ENCODE measurements at regions not wholly inside any gene's neighbourhood (a gene's known extent, or its start where the extent isn't known, plus 50 kb on each side); places are given as distances from the start of the nearest gene placed in this dataset.
A peak's percentile ranks its signal among the peaks of the same experiment; 100 is the strongest.

DNA sequence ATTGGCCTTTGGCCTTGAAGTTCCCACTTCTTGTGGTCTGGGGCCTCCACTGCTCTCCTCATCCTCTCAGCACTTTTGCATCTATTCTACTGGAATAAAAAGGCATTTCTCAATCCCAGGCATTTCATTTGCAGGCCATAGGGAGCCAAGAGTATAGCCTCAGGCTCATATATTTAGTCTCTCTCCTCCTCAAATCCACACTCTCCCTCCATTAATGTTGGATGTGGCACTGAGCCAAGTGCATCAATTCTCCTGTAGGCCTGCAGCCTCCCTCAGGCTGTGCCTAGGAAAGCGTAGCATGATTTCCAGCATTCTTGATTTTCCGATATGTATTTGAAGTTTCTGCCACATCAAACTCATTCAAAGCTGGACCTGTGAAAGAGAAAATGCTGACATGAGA, 211.5 kb upstream of the CPNE8 start:
- 83 to 95% methylated on average over 1 to 2 of the region's 2 CpGs for WGBS, 2 donors (ENCODE audit: low coverage in 1 of 2)
- intact Hi-C loops (cut with DNase I; ENCODE audit: low total_unique reads) (no loop called here), in situ Hi-C loops (cut with MboI; ENCODE audit: low pct_ligation_motif_present in 1 of 4, low pct_unique_long_range_greater_than_20kb in 1 of 4, low sequenced_read_pairs in 3 of 4) (loop anchor here in 2 of 4 donors (25.0 kb wide), 2 partner anchors 780 to 1005 kb away; no protein-coding TSS in a partner anchor)
- no peak for DNase-seq
- Histone ChIP-seq H3K9me3 (no peaks in the 10 kb centered on the region), H3K36me3 (no peaks in the 10 kb centered on the region), H3K27me3 (no peaks in the 10 kb centered on the region), H3K4me1 (no peaks in the 10 kb centered on the region), H3K4me3 (no peak overlapping the region), H3K27ac (no peak overlapping the region)
- TF ChIP-seq EP300 (IDR thresholded peaks at IDR 0.05; ENCODE audit: low read depth) (no peak), POLR2AphosphoS5 (IDR thresholded peaks at IDR 0.05) (no peak), POLR2A (IDR thresholded peaks at IDR 0.05) (no peak)
- TF ChIP-seq, protein P1, sequence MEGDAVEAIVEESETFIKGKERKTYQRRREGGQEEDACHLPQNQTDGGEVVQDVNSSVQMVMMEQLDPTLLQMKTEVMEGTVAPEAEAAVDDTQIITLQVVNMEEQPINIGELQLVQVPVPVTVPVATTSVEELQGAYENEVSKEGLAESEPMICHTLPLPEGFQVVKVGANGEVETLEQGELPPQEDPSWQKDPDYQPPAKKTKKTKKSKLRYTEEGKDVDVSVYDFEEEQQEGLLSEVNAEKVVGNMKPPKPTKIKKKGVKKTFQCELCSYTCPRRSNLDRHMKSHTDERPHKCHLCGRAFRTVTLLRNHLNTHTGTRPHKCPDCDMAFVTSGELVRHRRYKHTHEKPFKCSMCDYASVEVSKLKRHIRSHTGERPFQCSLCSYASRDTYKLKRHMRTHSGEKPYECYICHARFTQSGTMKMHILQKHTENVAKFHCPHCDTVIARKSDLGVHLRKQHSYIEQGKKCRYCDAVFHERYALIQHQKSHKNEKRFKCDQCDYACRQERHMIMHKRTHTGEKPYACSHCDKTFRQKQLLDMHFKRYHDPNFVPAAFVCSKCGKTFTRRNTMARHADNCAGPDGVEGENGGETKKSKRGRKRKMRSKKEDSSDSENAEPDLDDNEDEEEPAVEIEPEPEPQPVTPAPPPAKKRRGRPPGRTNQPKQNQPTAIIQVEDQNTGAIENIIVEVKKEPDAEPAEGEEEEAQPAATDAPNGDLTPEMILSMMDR (IDR thresholded peaks at IDR 0.05) = no peak

DNA sequence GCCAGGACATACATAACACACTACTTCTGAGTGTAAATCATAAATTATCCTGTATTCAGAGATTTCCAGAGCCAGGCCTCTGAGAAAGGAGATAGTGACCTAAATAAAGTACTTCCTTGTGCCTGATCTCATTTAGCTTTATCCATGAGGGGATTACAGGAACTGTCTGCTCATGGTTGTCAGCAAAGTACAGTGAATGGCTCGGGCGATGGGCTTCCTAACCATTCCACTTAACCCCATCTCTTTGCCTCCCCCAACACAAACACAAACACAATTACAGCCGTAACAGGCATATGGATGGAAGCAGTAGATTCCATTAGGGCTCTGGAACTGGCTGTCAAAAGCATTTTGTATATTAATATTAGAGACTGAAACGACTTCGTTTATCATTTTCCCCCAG, 206.7 kb upstream of the CPNE8 start:
- Histone ChIP-seq H3K9me3 (no peaks in the 10 kb centered on the region), H3K36me3 (no peaks in the 10 kb centered on the region), H3K27me3 (no peaks in the 10 kb centered on the region), H3K27ac (no peak overlapping the region), H3K4me1 (no peaks in the 10 kb centered on the region), H3K4me3 (no peak overlapping the region)
- WGBS, 2 donors (ENCODE audit: low coverage in 1 of 2) = 81 to 84% methylated on average over 5 of the region's 5 CpGs
- DNase-seq = no peak
- TF ChIP-seq POLR2AphosphoS5 (IDR thresholded peaks at IDR 0.05) = no peak
- TF ChIP-seq POLR2A (IDR thresholded peaks at IDR 0.05) = no peak
- no peak for TF ChIP-seq EP300 (IDR thresholded peaks at IDR 0.05; ENCODE audit: low read depth)
- intact Hi-C loops (cut with DNase I; ENCODE audit: low total_unique reads) = no loop called here
- in situ Hi-C loops (cut with MboI; ENCODE audit: low pct_ligation_motif_present in 1 of 4, low pct_unique_long_range_greater_than_20kb in 1 of 4, low sequenced_read_pairs in 3 of 4) = loop anchor here in 2 of 4 donors (25.0 kb wide), 2 partner anchors 775 to 1000 kb away; no protein-coding TSS in a partner anchor

GRCh38 chr12:39105111-39105510, 199.7 kb upstream of the CPNE8 start:
- H3K4me1 ChIP-seq = no peaks in the 10 kb centered on the region
- no peak overlapping the region for H3K4me3 ChIP-seq
- H3K27me3 ChIP-seq = no peaks in the 10 kb centered on the region
- no peaks in the 10 kb centered on the region for H3K36me3 ChIP-seq
- intact Hi-C loops (cut with DNase I; ENCODE audit: low total_unique reads) (loop anchor here (10.0 kb wide), 1 partner anchor 770 kb away; no protein-coding TSS in a partner anchor), in situ Hi-C loops (cut with MboI; ENCODE audit: low pct_ligation_motif_present in 1 of 4, low pct_unique_long_range_greater_than_20kb in 1 of 4, low sequenced_read_pairs in 3 of 4) (loop anchor here (10.0 to 25.0 kb wide), 5 partner anchors 180 to 993 kb away; no protein-coding TSS in a partner anchor)
- no peaks in the 10 kb centered on the region for H3K9me3 ChIP-seq
- no peak for DNase-seq
- TF ChIP-seq, protein P1 (IDR thresholded peaks at IDR 0.05) = no peak
- no peak for TF ChIP-seq EP300 (IDR thresholded peaks at IDR 0.05; ENCODE audit: low read depth)
- no peak for TF ChIP-seq POLR2AphosphoS5 (IDR thresholded peaks at IDR 0.05)
- TF ChIP-seq POLR2A (IDR thresholded peaks at IDR 0.05) = no peak
- H3K27ac ChIP-seq = no peak overlapping the region

GRCh38 chr12:39103552-39104165, 198.3 kb upstream of the CPNE8 start:
- in situ Hi-C loops (cut with MboI; ENCODE audit: low pct_ligation_motif_present in 1 of 4, low pct_unique_long_range_greater_than_20kb in 1 of 4, low sequenced_read_pairs in 3 of 4) (loop anchor here (5.0 to 25.0 kb wide), 6 partner anchors 179 to 991 kb away; no protein-coding TSS in a partner anchor), intact Hi-C loops (cut with DNase I; ENCODE audit: low total_unique reads) (loop anchor here (10.0 kb wide), 1 partner anchor 769 kb away; no protein-coding TSS in a partner anchor)
- H3K27me3 ChIP-seq = no peaks in the 10 kb centered on the region
- no peak for DNase-seq
- no peaks in the 10 kb centered on the region for H3K36me3 ChIP-seq
- H3K4me1 ChIP-seq = no peaks in the 10 kb centered on the region
- whole genome bisulfite sequencing, 2 donors (ENCODE audit: low coverage in 1 of 2) = 30 to 56% methylated on average over 5 to 8 of the region's 8 CpGs
- no peak for TF ChIP-seq POLR2A (IDR thresholded peaks at IDR 0.05)
- TF ChIP-seq, protein P1 (IDR thresholded peaks at IDR 0.05) = peak; percentile 69 to 80 (median 74)
- H3K4me3 ChIP-seq = no peak overlapping the region
- H3K9me3 ChIP-seq = no peaks in the 10 kb centered on the region
- H3K27ac ChIP-seq = no peak overlapping the region

Data from transverse colon (tissue), 4 donors.